GM21515 (cell line): ENCODE measurements at regions not wholly inside any gene's neighbourhood (a gene's known extent, or its start where the extent isn't known, plus 50 kb on each side); places are given as distances from the start of the nearest gene placed in this dataset.
"Not testable (repeated sequence)": the region's sequence is repeated elsewhere in the genome, so short reads cannot be mapped to it uniquely, and the experiment has no call there.

Experiments used
- ATAC-seq: cut with Tn5 transposase; IDR thresholded peaks from one replicate; pipeline ENCODE4 v1.9.1; 2021; ENCODE audit not compliant: unreplicated experiment

- ATAC-seq = no peak
Measured at GRCh38 chr1:147071142-147071541, 101.1 kb downstream of the PRKAB2 start.

- ATAC-seq = no peak
Measured at GRCh38 chr1:147062956-147063355, 109.3 kb downstream of the PRKAB2 start.

- not testable (repeated sequence) for ATAC-seq
Measured at GRCh38 chr1:147061880-147062279, 110.4 kb downstream of the PRKAB2 start.

GRCh38 chr1:147053269-147053668 is 115.1 kb downstream of the NBPF12 start:
- ATAC-seq = no peak

- ATAC-seq = no peak
Measured at GRCh38 chr1:147052677-147053076, 114.6 kb downstream of the NBPF12 start.

GRCh38 chr1:147052143-147052542 is 114.0 kb downstream of the NBPF12 start:
- no peak for ATAC-seq

- no peak for ATAC-seq
Measured at GRCh38 chr1:147051136-147051535, 113.0 kb downstream of the NBPF12 start.

GRCh38 chr1:147050654-147051053 is 112.5 kb downstream of the NBPF12 start:
- no peak for ATAC-seq

GRCh38 chr1:147046863-147047394 is 108.8 kb downstream of the NBPF12 start:
- ATAC-seq = not testable (repeated sequence)

- peak; percentile 43 for ATAC-seq
Measured at GRCh38 chr1:147046189-147046862, 108.2 kb downstream of the NBPF12 start.
